ENCODE measurements at regions not wholly inside any gene's neighbourhood (a gene's known extent, or its start where the extent isn't known, plus 50 kb on each side); places are given as distances from the start of the nearest gene placed in this dataset.
"Not testable (repeated sequence)": the region's sequence is repeated elsewhere in the genome, so short reads cannot be mapped to it uniquely, and the experiment has no call there.

- no peak for DNase-seq
These were observed 673.1 kb downstream of the SOCS6 start for GRCh38 chr18:70961939-70962338.

GRCh38 chr18:70956554-70956953 is 667.7 kb downstream of the SOCS6 start:
- DNase-seq = no peak

GRCh38 chr18:70936160-70936559 is 647.3 kb downstream of the SOCS6 start:
- DNase-seq = no peak

- DNase-seq = peak in 1 of 2 experiments; percentile 18
These were observed 643.3 kb downstream of the SOCS6 start for GRCh38 chr18:70931942-70932814.

GRCh38 chr18:70920840-70921374 is 632.1 kb downstream of the SOCS6 start:
- peak in 1 of 2 experiments; percentile 5 for DNase-seq

- peak in 1 of 2 experiments; percentile 19 for DNase-seq
These were observed 618.8 kb downstream of the SOCS6 start for GRCh38 chr18:70907673-70908072.

- no peak for DNase-seq
These were observed 603.5 kb downstream of the SOCS6 start for GRCh38 chr18:70892381-70892780.

GRCh38 chr18:70870292-70870691 is 581.4 kb downstream of the SOCS6 start:
- no peak for DNase-seq

- DNase-seq = no peak
These were observed 559.5 kb downstream of the SOCS6 start for GRCh38 chr18:70848329-70848728.

GRCh38 chr18:70840649-70841048 is 551.8 kb downstream of the SOCS6 start:
- no peak for DNase-seq

- no peak for DNase-seq
These were observed 538.8 kb downstream of the SOCS6 start for GRCh38 chr18:70827632-70828031.

GRCh38 chr18:70826571-70826970 is 537.7 kb downstream of the SOCS6 start:
- DNase-seq = no peak

GRCh38 chr18:70822691-70823090 is 533.8 kb downstream of the SOCS6 start:
- no peak for DNase-seq

GRCh38 chr18:70822117-70822516 is 533.3 kb downstream of the SOCS6 start:
- no peak for DNase-seq

- no peak for DNase-seq
These were observed 519.7 kb downstream of the SOCS6 start for GRCh38 chr18:70808481-70809056.

GRCh38 chr18:70781860-70782453 is 493.1 kb downstream of the SOCS6 start:
- DNase-seq = peak; percentile 1 to 59

- DNase-seq = not testable (repeated sequence)
These were observed 477.4 kb downstream of the SOCS6 start for GRCh38 chr18:70766254-70766653.

- no peak for DNase-seq
These were observed 474.0 kb downstream of the SOCS6 start for GRCh38 chr18:70762812-70763211.

GRCh38 chr18:70758780-70759179 is 469.9 kb downstream of the SOCS6 start:
- DNase-seq = no peak

- DNase-seq = no peak
These were observed 465.6 kb downstream of the SOCS6 start for GRCh38 chr18:70754486-70754885.

- no peak for DNase-seq
These were observed 444.1 kb downstream of the SOCS6 start for GRCh38 chr18:70732916-70733315.

- no peak for DNase-seq
These were observed 443.3 kb downstream of the SOCS6 start for GRCh38 chr18:70732188-70732587.

GRCh38 chr18:70720607-70721006 is 431.8 kb downstream of the SOCS6 start:
- no peak for DNase-seq

- DNase-seq = no peak
These were observed 420.9 kb downstream of the SOCS6 start for GRCh38 chr18:70709720-70710119.

Measured in NCI-H446 (cell line).